Fibroblast of the aortic adventitia (primary cell): ENCODE measurements at regions not wholly inside any gene's neighbourhood (a gene's known extent, or its start where the extent isn't known, plus 50 kb on each side); places are given as distances from the start of the nearest gene placed in this dataset.

Source experiments
- DNase-seq: peaks from one replicate; pipeline ENCODE4 v3.0.0-alpha.2; 2010; ENCODE audit warnings: low read depth
- H3K4me3 ChIP-seq: 2 replicates; pipeline ENCODE4 v1.5.1; 2011; ENCODE audit warnings: low read depth, mild to moderate bottlenecking, control low read depth, low read length, moderate library complexity
- CTCF ChIP-seq: IDR thresholded peaks from 2 replicates; pipeline ENCODE4 v1.5.1; 2011; ENCODE audit warnings: mild to moderate bottlenecking, low read length, control low read depth, inconsistent platforms; ENCODE audit not compliant: insufficient read depth

DNA sequence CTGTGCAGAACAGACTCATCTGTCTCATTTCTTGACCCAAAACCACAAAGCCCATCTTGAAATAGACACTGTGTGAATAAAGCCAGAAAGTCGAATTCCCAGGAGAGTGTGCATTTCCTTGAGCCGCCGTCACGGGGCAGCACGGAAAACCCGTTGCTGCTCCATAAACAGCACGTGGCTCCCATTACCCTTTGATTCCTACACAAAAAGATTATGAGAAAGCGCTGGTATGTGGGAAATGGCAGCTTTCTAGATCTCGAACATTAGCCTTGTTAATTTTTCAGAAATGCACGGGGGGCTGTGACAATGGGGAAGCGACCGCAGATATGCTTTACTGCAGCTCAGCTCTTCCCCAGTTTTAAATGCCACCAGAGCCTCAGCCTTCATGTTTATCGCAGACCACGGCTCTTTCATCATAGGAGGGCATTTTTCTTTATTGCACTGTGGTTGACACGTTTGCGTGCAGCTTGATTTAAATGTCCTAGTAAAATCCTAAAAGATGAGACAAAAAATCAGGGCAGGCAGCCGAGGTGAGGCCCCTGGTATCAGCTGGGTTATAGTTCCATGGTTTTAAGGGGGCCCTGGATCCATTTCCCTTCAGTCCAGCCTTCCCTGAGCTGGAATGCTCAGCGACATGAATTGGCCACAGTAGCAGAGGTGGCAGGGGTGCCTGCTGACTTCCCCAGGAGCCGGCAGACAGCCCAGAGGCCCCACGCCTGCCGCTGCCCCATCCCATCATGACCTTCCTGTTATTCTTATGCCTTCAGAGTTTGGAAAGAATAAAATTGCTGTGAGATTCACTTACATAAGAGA, 249.3 kb downstream of the NDUFA10 start:
- no peak for DNase-seq
- no peak overlapping the region for H3K4me3 ChIP-seq
- no peak for TF ChIP-seq CTCF

DNA sequence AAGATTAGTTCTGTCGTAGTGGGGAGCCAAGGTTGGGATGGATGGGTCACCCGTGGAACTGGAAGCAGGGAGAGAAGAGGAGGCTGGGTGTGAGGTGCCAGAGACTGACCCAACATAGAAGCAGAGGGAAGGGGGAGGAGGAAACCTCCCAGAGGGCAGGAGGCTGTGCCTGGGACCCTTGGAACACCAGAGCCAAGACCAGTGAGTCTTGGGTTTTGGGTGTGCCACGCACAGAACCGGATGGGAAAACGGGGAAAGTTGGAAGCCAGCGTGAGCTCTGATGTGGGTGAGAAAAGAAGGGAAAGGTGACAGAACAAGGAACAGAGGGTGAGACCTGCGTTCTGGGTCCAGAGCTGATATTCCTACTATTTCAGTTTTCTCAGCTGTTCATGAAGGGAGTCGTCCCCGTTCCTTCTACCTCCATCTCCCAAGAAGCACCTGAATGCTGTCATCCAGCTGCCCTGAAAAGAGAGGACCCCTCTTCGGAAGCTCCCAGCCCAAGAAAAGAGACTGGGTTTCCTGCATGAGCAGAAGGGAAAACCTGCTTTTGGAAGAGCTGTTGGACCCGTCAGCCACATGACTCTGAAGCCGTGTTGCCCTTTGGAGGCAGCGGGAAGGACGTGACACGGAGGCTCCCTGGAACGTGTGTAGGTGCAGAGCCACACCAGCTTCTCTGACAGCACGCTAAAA, 250.1 kb downstream of the NDUFA10 start:
- H3K4me3 ChIP-seq: no peak overlapping the region
- TF ChIP-seq CTCF: no peak
- no peak for DNase-seq

- no peak for DNase-seq
- TF ChIP-seq CTCF: no peak
- no peak overlapping the region for H3K4me3 ChIP-seq
Measured at GRCh38 chr2:239774142-239774462, 251.0 kb downstream of the NDUFA10 start.

GRCh38 chr2:239773228-239774141, 251.7 kb downstream of the NDUFA10 start:
- DNase-seq: no peak
- H3K4me3 ChIP-seq: no peak overlapping the region
- no peak for TF ChIP-seq CTCF

GRCh38 chr2:239772721-239773120, 252.4 kb downstream of the NDUFA10 start:
- no peak for DNase-seq
- H3K4me3 ChIP-seq: no peak overlapping the region
- no peak for TF ChIP-seq CTCF

- no peak for DNase-seq
- H3K4me3 ChIP-seq: no peak overlapping the region
- no peak for TF ChIP-seq CTCF
Measured at GRCh38 chr2:239770246-239770639, 254.9 kb downstream of the NDUFA10 start.
